Left ventricle myocardium superior (tissue), 1 donor: ENCODE measurements at regions not wholly inside any gene's neighbourhood (a gene's known extent, or its start where the extent isn't known, plus 50 kb on each side); places are given as distances from the start of the nearest gene placed in this dataset.

Experiments
- ATAC-seq: fragments of 200-7000 bp; cut with Tn5 transposase; one replicate; pipeline ENCODE4 v1.9.1; 2020; ENCODE audit warnings: mild to moderate bottlenecking, moderate library complexity
- DNase-seq: peaks from one replicate; pipeline ENCODE4 v3.0.0-alpha.2; 2020
- intact Hi-C: fragments of 100-400 bp; cut with micrococcal nuclease; formaldehyde crosslinking; loops from one replicate; pipeline ENCODE4 v1.11.0; 2022
- donor health status: DM: no; HTN: yes; CAD: no; lungs with severe emphysema.

DNA sequence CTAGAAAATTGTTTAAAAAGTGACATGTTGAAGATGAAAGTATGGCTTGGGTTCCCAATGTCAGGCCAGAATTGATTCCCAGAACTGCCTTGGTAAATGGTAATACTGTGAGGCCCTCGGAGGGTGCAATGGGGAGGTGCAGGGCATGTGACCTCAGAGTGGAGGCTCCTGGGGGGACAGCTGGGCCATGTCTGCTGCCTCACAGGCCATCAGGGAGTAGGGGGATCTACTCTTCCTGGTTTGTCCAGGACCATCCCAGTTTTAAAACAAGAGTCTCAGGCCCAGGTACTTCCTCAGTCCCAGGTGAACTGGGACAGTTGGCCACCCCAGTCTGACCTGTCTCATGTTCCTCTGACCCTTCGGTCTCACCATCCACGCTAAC lies 55.3 kb upstream of the SNX9 start:
- intact Hi-C loops, result no loop called here

DNA sequence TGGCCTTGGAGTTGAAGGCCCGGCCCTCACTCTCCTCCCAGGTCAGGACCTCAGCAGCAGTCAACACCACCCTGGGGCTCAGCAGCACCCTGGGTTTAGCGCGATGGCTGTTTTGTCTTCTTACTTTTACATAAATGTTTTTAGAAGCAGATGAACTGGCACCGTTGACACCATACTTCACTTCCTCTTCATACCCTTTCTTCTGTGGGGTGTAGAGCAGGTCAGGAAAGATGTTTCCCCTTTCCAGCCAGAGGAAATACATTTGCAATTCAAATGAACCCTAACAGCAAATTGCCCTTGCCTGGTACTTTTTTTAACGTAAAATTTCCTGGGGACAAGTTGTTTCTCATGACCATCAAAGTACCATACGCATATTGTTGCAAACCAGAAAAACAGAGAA lies 54.7 kb upstream of the SNX9 start:
- intact Hi-C loops, result no loop called here
- no peak for ATAC-seq
- DNase-seq, result no peak

More for the DNA sequence above, 55.3 kb upstream of the SNX9 start:
- DNase-seq, result no peak
- no peak for ATAC-seq

DNA sequence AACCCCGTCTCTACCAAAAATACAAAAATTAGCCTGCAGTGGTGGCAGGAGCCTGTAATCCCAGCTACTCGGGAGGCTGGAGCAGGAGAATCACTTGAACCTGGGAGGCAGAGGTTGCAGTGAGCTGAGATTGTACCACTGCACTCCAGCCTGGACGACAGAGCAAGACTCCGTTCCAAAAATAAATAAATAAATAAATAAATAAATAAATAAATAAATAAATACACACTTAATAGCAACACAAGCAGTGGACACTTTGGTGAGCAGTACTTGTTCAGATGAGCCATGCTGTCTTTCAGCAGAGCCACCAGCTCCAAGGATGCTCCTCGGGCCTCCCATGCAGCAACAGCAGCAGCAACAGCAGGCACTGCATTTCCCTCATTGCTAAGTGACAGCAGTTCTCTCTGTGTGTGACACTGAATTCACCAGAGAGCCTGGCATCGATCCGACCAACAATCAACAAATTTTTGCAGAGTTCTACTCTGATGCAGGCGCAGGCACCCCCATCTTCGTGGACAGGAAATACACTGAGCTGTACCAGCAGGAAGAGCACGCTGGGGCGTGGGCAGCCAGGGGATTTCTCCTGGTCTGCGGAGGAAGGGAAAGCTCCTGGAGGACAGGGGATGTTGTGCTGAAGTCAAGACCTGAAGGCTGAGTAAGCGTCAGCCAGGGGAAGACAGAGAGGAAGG lies 54.0 kb upstream of the SNX9 start:
- ATAC-seq (no peak), DNase-seq (no peak)
- intact Hi-C loops, result no loop called here

DNA sequence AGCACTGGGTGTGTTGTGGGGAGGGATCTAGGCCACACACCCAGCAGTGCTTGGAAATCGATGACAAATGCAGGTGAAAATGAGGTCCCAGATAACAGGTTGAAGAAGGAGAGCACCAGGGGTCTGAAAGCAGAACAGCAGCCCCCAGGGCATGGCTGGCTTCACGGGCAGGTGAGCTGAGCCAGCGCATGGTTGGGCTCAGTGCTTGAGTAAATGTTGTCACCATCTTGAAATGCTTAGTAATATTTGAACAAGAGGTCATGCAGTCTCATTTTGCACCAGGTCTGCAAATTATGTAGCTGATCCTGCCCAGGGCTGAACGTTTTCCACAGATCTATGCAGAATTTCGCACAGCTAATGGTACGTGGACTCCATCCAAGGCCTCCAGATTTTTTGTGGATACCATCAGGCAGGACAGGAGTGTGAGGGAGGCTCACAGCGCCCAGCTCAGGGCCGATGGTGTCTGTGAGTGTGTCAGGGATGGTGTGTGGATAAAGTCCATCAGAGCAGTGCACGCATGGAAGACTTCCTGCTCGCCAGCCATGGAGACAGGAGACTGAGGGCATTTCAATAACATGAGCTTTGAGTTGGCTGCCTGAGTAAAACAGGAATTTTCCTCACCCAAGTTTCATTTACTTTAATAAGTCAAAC lies 53.1 kb upstream of the SNX9 start:
- no peak for ATAC-seq
- DNase-seq, result no peak
- intact Hi-C loops, result no loop called here

DNA sequence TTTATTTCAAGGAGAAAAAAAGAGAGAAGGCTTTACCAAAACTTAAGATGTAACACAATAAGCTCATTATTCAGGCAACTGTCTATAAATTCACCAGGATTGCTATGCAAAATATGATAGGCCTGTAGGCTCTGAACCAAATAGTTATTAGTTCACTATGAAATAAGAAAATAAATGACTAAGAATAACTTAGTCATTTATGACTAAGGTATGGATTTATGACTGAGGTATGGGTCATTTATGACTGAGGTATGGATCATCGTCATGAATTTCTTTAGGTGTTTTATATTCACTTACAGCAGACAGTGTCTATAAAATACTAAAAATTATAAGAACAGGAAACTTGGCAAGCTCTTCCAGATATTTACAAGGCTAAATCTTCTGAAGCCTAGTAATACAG lies 52.1 kb upstream of the SNX9 start:
- no peak for ATAC-seq
- DNase-seq, result no peak
- intact Hi-C loops, result no loop called here

DNA sequence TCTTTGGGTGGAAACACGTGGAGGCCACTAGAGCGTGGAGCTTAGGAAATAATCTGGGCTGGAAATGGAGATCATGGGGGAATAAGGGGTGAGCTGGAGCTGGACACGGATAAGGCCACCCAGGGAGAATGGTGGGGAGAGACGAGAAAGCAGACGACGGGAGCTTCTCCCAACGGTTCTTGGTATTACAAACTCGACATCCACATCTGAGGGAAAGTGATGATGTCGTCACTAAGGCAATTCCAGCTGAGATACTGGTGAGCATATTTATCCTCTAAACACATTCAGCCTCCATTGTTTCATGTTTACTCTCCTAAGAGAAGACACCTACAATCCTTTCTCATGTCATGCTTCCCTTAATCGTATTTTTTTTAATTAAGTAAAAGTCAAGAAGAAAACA lies 50.2 kb upstream of the SNX9 start:
- DNase-seq (no peak), ATAC-seq (no peak)
- intact Hi-C loops, result no loop called here
